LNCaP clone FGC (cell line): ENCODE measurements at regions not wholly inside any gene's neighbourhood (a gene's known extent, or its start where the extent isn't known, plus 50 kb on each side); places are given as distances from the start of the nearest gene placed in this dataset.

Source experiments
- DNase-seq: peaks from one replicate; pipeline ENCODE4 v3.0.0-alpha.2; 2011; ENCODE audit warnings: low read depth
- H3K4me3 ChIP-seq: 2 replicates; pipeline ENCODE4 v1.5.1; 2011; ENCODE audit warnings: mild to moderate bottlenecking, low read depth, low read length, control low read depth
- CTCF ChIP-seq: IDR thresholded peaks from 2 replicates; pipeline ENCODE4 v1.5.1; 2012; ENCODE audit warnings: mild to moderate bottlenecking; ENCODE audit not compliant: control insufficient read depth, insufficient read depth; ENCODE audit errors: extremely low read depth

GRCh38 chr6:144804246-144804790 is 519.2 kb downstream of the UTRN start:
- no peak overlapping the region for H3K4me3 ChIP-seq
- DNase-seq, result no peak
- no peak for TF ChIP-seq CTCF

- no peak overlapping the region for H3K4me3 ChIP-seq
- DNase-seq, result no peak
- no peak for TF ChIP-seq CTCF
Measured at GRCh38 chr6:144805049-144805448, 519.9 kb downstream of the UTRN start.

- no peak for TF ChIP-seq CTCF
- no peak for DNase-seq
- H3K4me3 ChIP-seq, result no peak overlapping the region
Measured at GRCh38 chr6:144806222-144806621, 521.1 kb downstream of the UTRN start.

GRCh38 chr6:144809120-144809519 is 524.0 kb downstream of the UTRN start:
- TF ChIP-seq CTCF, result no peak
- H3K4me3 ChIP-seq, result no peak overlapping the region
- no peak for DNase-seq

GRCh38 chr6:144809969-144810368 is 524.8 kb downstream of the UTRN start:
- TF ChIP-seq CTCF, result no peak
- no peak overlapping the region for H3K4me3 ChIP-seq
- no peak for DNase-seq

GRCh38 chr6:144811140-144811539 is 526.0 kb downstream of the UTRN start:
- H3K4me3 ChIP-seq, result no peak overlapping the region
- TF ChIP-seq CTCF, result no peak
- no peak for DNase-seq

- DNase-seq, result peak; percentile 93
- no peak for TF ChIP-seq CTCF
- H3K4me3 ChIP-seq, result no peak overlapping the region
Measured at GRCh38 chr6:144816936-144817335, 531.8 kb downstream of the UTRN start.
